Hepatocyte (in vitro differentiated cells): ENCODE measurements at regions not wholly inside any gene's neighbourhood (a gene's known extent, or its start where the extent isn't known, plus 50 kb on each side); places are given as distances from the start of the nearest gene placed in this dataset.

ENCODE experiments used
- CTCF ChIP-seq: fragments of 200-600 bp; sonication (generic); IDR thresholded peaks from 2 replicates; pipeline ENCODE4 v1.5.1; 2016; ENCODE audit warnings: antibody characterized with exemption, mild to moderate bottlenecking; ENCODE audit not compliant: poor library complexity
- EZH2 ChIP-seq: fragments of 200-600 bp; sonication (generic); IDR thresholded peaks from 2 replicates; pipeline ENCODE4 v1.6.1; 2016; ENCODE audit warnings: antibody characterized with exemption, mild to moderate bottlenecking, borderline replicate concordance

DNA sequence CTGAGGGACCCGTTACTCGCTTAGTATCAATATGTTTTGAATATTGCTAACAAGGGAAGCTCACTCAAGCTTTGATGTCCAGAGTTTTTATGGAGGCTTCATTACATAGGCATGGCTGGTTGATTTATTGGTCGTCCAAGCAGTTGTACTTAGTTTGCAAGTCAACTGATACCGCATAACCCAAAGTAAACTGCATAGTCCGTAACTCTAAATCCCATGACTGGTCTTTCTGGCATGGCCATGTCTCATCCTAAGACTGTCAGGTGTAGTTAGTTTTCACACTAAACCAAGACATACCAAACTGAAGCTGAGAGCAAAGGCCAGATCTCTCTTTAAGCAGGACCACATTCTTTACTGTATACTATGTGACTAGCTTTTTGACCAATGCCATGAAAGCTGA, 397.9 kb downstream of the TFEC start:
- TF ChIP-seq CTCF: no peak
- no peak for TF ChIP-seq EZH2
